Calu3 (cell line): ENCODE measurements at regions not wholly inside any gene's neighbourhood (a gene's known extent, or its start where the extent isn't known, plus 50 kb on each side); places are given as distances from the start of the nearest gene placed in this dataset.

Source experiments
- BruUV-seq: library from RNA; stranded (reverse); fragments of 400-500 nt; replicated peaks from 2 replicates; lab custom pipeline; 2021; lab: Mats Ljungman, UMichigan
- CTCF ChIA-PET: fragments of 300-600 bp; sonication (Branson Sonifier 250); formaldehyde crosslinking; loops from one replicate; lab custom pipeline; 2022; ENCODE audit warnings: antibody characterized with exemption; lab: Charles Lee
- DNase-seq: peaks from one replicate; pipeline ENCODE4 v3.0.0; 2022
- H3K27ac Mint-ChIP-seq: one replicate; pipeline ENCODE4 v1.8.0; 2022; ENCODE audit warnings: mixed read lengths; ENCODE audit not compliant: unreplicated experiment
- H3K27me3 Mint-ChIP-seq: one replicate; pipeline ENCODE4 v1.8.0; 2022; ENCODE audit warnings: mixed read lengths; ENCODE audit not compliant: unreplicated experiment
- H3K36me3 Mint-ChIP-seq: one replicate; pipeline ENCODE4 v1.8.0; 2022; ENCODE audit warnings: mild to moderate bottlenecking, moderate library complexity, mixed read lengths; ENCODE audit not compliant: insufficient read depth, unreplicated experiment
- H3K4me1 Mint-ChIP-seq: one replicate; pipeline ENCODE4 v1.8.0; 2022; ENCODE audit warnings: mild to moderate bottlenecking, low read depth, mixed read lengths; ENCODE audit not compliant: unreplicated experiment
- H3K4me3 Mint-ChIP-seq: one replicate; pipeline ENCODE4 v1.8.0; 2022; ENCODE audit warnings: mild to moderate bottlenecking, low read depth, moderate library complexity, mixed read lengths; ENCODE audit not compliant: unreplicated experiment
- H3K9me3 Mint-ChIP-seq: one replicate; pipeline ENCODE4 v1.8.0; 2022; ENCODE audit warnings: low read depth, mixed read lengths; ENCODE audit not compliant: unreplicated experiment
- intact Hi-C: fragments of 100-400 bp; cut with micrococcal nuclease; formaldehyde crosslinking; loops from one replicate; pipeline ENCODE4 v1.10.0; 2022; ENCODE audit not compliant: unreplicated experiment
- TF ChIP-seq, protein P1 (sequence below): fragments of 200-600 bp; IDR thresholded peaks from one replicate; pipeline ENCODE4 v1.8.0; 2022; ENCODE audit warnings: antibody characterized with exemption; ENCODE audit not compliant: unreplicated experiment

DNA sequence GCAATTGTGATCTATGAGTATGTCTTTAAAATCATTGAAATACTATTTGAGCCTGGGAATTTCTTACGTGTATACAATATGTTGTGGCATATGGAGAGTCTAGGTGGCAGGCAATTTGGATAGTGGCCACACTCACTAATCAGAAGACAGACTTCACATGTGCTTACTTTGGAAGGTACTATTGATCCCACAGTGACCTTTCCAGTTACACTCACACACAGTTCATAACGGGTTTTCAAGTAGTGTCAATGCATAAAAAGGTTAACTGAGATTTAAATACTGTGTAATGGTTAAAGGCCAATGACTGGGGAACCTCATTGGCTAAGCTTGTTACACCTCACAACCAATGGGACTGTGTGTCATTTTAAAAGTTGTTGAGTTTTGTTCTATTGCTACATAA is 783.2 kb downstream of the RPA4 start:
- TF ChIP-seq, protein P1, sequence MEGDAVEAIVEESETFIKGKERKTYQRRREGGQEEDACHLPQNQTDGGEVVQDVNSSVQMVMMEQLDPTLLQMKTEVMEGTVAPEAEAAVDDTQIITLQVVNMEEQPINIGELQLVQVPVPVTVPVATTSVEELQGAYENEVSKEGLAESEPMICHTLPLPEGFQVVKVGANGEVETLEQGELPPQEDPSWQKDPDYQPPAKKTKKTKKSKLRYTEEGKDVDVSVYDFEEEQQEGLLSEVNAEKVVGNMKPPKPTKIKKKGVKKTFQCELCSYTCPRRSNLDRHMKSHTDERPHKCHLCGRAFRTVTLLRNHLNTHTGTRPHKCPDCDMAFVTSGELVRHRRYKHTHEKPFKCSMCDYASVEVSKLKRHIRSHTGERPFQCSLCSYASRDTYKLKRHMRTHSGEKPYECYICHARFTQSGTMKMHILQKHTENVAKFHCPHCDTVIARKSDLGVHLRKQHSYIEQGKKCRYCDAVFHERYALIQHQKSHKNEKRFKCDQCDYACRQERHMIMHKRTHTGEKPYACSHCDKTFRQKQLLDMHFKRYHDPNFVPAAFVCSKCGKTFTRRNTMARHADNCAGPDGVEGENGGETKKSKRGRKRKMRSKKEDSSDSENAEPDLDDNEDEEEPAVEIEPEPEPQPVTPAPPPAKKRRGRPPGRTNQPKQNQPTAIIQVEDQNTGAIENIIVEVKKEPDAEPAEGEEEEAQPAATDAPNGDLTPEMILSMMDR, result no peak
- H3K4me1 Mint-ChIP-seq, result no peaks in the 10 kb centered on the region
- H3K27ac Mint-ChIP-seq, result no peak overlapping the region
- H3K36me3 Mint-ChIP-seq, result no peaks in the 10 kb centered on the region
- CTCF ChIA-PET, result no interaction called here
- peaks cover 2% of the 10 kb centered on the region for H3K9me3 Mint-ChIP-seq
- BruUV-seq, result no TSS peak
- intact Hi-C loops, result no loop called here
- no peak overlapping the region for H3K4me3 Mint-ChIP-seq
- no peak for DNase-seq
- H3K27me3 Mint-ChIP-seq, result no peaks in the 10 kb centered on the region

DNA sequence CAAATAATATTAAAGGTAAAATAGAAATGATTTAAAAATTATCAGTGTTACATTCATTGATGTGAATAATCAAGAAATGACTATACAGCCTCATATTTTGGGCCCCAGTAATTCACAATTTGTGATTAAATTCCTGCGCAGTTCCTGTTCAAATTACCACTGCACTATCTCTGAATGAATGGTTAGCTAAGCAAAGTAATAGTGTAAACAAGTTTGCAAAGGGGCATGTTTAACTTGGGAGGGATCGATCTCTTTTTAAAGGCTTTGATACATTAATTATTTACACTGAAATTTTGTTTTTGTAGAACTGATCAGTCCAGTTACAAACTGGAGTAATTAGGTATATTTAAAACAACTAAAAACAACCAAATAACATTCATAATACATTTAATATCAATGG is 784.4 kb downstream of the RPA4 start:
- Mint-ChIP-seq H3K9me3 (peaks cover 2% of the 10 kb centered on the region), H3K4me3 (no peak overlapping the region), H3K27ac (no peak overlapping the region), H3K4me1 (no peaks in the 10 kb centered on the region), H3K27me3 (no peaks in the 10 kb centered on the region), H3K36me3 (no peaks in the 10 kb centered on the region)
- TF ChIP-seq, protein P1, result no peak
- DNase-seq, result no peak
- no TSS peak for BruUV-seq
- intact Hi-C loops, result no loop called here
- CTCF ChIA-PET, result no interaction called here

DNA sequence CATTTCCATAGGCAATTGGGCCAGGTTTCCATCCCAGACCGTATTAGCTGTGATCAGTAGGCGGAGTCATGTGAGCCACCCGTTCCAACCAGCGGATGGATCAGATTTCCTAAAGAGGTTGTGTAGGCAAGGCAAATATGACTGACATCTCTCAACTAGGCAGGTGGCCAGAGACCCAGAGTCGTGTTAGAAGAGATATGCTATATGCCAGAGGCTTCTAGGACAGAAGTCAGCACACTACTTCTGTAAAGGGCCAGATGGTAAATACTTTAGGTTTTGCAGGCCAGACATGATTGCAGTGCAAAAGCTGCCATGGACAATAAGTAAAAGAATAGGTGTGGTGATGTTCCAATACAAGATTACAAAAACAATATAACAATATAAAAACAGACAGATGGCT is 788.4 kb downstream of the RPA4 start:
- Mint-ChIP-seq H3K27me3 (no peaks in the 10 kb centered on the region), H3K4me1 (no peaks in the 10 kb centered on the region), H3K4me3 (no peak overlapping the region), H3K9me3 (no peaks in the 10 kb centered on the region), H3K27ac (no peak overlapping the region), H3K36me3 (no peaks in the 10 kb centered on the region)
- CTCF ChIA-PET, result no interaction called here
- intact Hi-C loops, result no loop called here
- no TSS peak for BruUV-seq
- DNase-seq, result no peak
- TF ChIP-seq, protein P1, result no peak

DNA sequence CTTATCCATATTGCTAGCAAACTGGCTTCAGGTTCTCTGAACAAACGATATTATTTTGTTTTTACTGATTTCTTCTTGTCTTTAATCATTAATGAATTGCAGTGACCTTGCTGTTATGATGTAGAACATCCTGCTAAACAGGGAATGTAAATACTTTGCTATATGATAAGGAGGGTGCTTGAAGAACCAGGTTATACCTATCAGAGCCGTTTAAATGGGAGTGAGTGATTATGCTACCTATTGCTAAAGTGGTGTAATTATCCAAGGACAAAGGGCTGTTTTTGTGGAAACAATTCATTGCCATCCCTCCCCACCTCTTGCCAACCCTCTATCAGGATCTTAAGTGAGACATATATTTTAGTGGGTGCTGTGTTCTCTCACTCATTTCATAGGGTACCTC is 788.9 kb downstream of the RPA4 start:
- intact Hi-C loops, result no loop called here
- Mint-ChIP-seq H3K4me1 (no peaks in the 10 kb centered on the region), H3K36me3 (no peaks in the 10 kb centered on the region), H3K27me3 (no peaks in the 10 kb centered on the region), H3K9me3 (no peaks in the 10 kb centered on the region), H3K27ac (no peak overlapping the region), H3K4me3 (no peak overlapping the region)
- DNase-seq, result no peak
- TF ChIP-seq, protein P1, result no peak
- BruUV-seq, result no TSS peak
- CTCF ChIA-PET, result no interaction called here
